Trophoblast cell (in vitro differentiated cells and primary cell): ENCODE measurements at regions not wholly inside any gene's neighbourhood (a gene's known extent, or its start where the extent isn't known, plus 50 kb on each side); places are given as distances from the start of the nearest gene placed in this dataset.

Experiments
- DNase-seq, 2 donors: peaks; one replicate each; pipeline ENCODE4 v3.0.0-alpha.2; 2016
- H2AFZ ChIP-seq: 2 replicates; pipeline ENCODE4 v1.6.1; 2013; ENCODE audit warnings: low read length, moderate library complexity, mild to moderate bottlenecking; ENCODE audit not compliant: insufficient read depth, poor library complexity
- H2AK5ac ChIP-seq: 2 replicates; pipeline ENCODE4 v1.6.1; 2013; ENCODE audit warnings: mild to moderate bottlenecking, low read length
- H2BK120ac ChIP-seq: 2 replicates; pipeline ENCODE4 v1.6.1; 2013; ENCODE audit warnings: low read length, mild to moderate bottlenecking, moderate library complexity; ENCODE audit not compliant: insufficient read depth, poor library complexity
- H2BK12ac ChIP-seq: 2 replicates; pipeline ENCODE4 v1.6.1; 2013; ENCODE audit warnings: mild to moderate bottlenecking, low read length, moderate library complexity
- H2BK5ac ChIP-seq: 2 replicates; pipeline ENCODE4 v1.6.1; 2013; ENCODE audit warnings: low read length, low read depth, moderate library complexity, mild to moderate bottlenecking; ENCODE audit not compliant: poor library complexity
- H3K14ac ChIP-seq: 2 replicates; pipeline ENCODE4 v1.6.1; 2013; ENCODE audit warnings: mild to moderate bottlenecking, low read length
- H3K18ac ChIP-seq: 2 replicates; pipeline ENCODE4 v1.6.1; 2013; ENCODE audit warnings: mild to moderate bottlenecking, low read length
- H3K23ac ChIP-seq: 2 replicates; pipeline ENCODE4 v1.6.1; 2013; ENCODE audit warnings: low read length
- H3K27ac ChIP-seq: 2 replicates; pipeline ENCODE4 v1.5.1; 2013; ENCODE audit warnings: low read depth, mild to moderate bottlenecking, inconsistent platforms, low read length, moderate library complexity
- H3K27me3 ChIP-seq: 2 replicates; pipeline ENCODE4 v1.6.1; 2013; ENCODE audit warnings: inconsistent platforms, mild to moderate bottlenecking, low read length, moderate library complexity; ENCODE audit not compliant: insufficient read depth
- H3K36me3 ChIP-seq, 2 experiments: 1 replicate in 1 of 2; 2 replicates in 1 of 2; pipeline ENCODE4 v1.6.1; 2013; ENCODE audit warnings: low read length in 2 of 2, mild to moderate bottlenecking in 2 of 2, moderate library complexity in 1 of 2; ENCODE audit not compliant: insufficient read depth in 2 of 2, control insufficient read depth in 1 of 2
- H3K4ac ChIP-seq: 2 replicates; pipeline ENCODE4 v1.6.1; 2013; ENCODE audit warnings: low read depth, mild to moderate bottlenecking, low read length, moderate library complexity
- H3K4me1 ChIP-seq, 2 experiments: 1 replicate in 1 of 2; 2 replicates in 1 of 2; pipeline ENCODE4 v1.6.1; 2013; ENCODE audit warnings: low read length in 2 of 2, mild to moderate bottlenecking in 2 of 2, moderate library complexity in 1 of 2; ENCODE audit not compliant: insufficient read depth in 2 of 2, control insufficient read depth in 1 of 2
- H3K4me2 ChIP-seq: 2 replicates; pipeline ENCODE4 v1.6.1; 2013; ENCODE audit warnings: inconsistent platforms, mild to moderate bottlenecking, low read length, moderate library complexity
- H3K4me3 ChIP-seq: 2 replicates; pipeline ENCODE4 v1.5.1; 2013; ENCODE audit warnings: mild to moderate bottlenecking, low read depth, low read length, inconsistent platforms
- H3K79me1 ChIP-seq: one replicate; pipeline ENCODE4 v1.6.1; 2013; ENCODE audit warnings: low read length
- H3K79me2 ChIP-seq: 2 replicates; pipeline ENCODE4 v1.6.1; 2013; ENCODE audit warnings: low read length, mild to moderate bottlenecking; ENCODE audit not compliant: control insufficient read depth, insufficient read depth, poor library complexity
- H3K9ac ChIP-seq: 2 replicates; pipeline ENCODE4 v1.6.1; 2013; ENCODE audit warnings: mild to moderate bottlenecking, low read length
- H3K9me3 ChIP-seq: 2 replicates; pipeline ENCODE4 v1.6.1; 2013; ENCODE audit warnings: low read depth, mild to moderate bottlenecking, control low read depth, inconsistent platforms, low read length; ENCODE audit not compliant: insufficient read depth
- H4K12ac ChIP-seq: 2 replicates; pipeline ENCODE4 v1.6.1; 2013; ENCODE audit warnings: low read depth, mild to moderate bottlenecking, low read length, moderate library complexity
- H4K8ac ChIP-seq: 2 replicates; pipeline ENCODE4 v1.6.1; 2013; ENCODE audit warnings: low read depth, mild to moderate bottlenecking, low read length, moderate library complexity
- H4K91ac ChIP-seq: one replicate; pipeline ENCODE4 v1.6.1; 2013; ENCODE audit warnings: low read depth, mild to moderate bottlenecking, low read length, moderate library complexity
- WGBS: extraction: QIAGEN DNeasy Blood & Tissue Kit; methylation state at CpG from one replicate; pipeline ENCODE4 v1.1.7; 2013; ENCODE audit warnings: missing lambda C conversion rate; ENCODE audit not compliant: insufficient read length, insufficient coverage; ENCODE audit errors: extremely low coverage; 5-methylcytosine and 5-hydroxymethylcytosine counted together

DNA sequence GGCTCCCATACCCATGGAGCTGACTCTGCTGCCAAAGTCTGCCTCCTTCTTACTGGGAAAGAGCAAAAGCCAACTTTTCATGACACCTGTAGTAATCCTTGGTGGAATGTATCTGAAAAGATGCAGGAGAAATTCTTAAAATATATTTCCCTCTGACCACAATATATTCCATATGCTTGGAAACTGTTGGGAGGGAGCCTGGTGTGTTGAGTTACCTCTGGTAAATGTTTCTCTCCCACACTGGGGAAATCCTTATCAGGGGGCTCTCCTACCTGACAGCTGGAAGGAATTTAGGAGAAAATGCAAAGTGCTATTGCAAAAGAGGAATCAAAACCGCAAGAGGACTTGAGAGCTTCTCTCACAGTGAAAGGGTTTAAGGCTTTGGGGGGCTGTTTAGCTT lies 139.4 kb downstream of the TBX5 start:
- WGBS: no CpG with 5 or more reads among the region's 1 CpG

DNA sequence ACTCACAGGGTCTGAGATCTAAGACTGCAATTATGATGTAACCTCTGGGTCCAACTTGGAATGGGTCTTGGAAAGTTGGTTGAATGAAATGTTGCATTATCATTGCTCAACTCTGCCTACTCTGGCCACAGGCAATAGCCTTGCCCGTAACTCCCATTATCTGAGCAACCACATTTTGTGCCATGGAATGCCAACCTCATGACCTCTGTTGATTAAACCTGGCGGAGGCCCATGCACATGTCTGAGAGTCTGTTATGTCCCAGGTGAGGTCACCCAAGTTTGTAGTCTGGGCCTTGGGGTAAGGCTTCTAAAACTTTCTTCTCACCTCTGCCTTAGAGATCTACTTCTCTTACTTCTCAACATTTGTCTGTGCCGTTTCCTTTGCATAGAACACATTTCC lies 140.9 kb downstream of the TBX5 start:
- H3K9ac ChIP-seq: no peak overlapping the region
- no peaks in the 10 kb centered on the region for H3K36me3 ChIP-seq
- no peak for DNase-seq
- no peaks in the 10 kb centered on the region for H3K79me2 ChIP-seq
- no peak overlapping the region for H2BK5ac ChIP-seq
- no peak overlapping the region for H4K8ac ChIP-seq
- H4K91ac ChIP-seq: no peak overlapping the region
- H3K23ac ChIP-seq: no peak overlapping the region
- H4K12ac ChIP-seq: no peak overlapping the region
- H3K27me3 ChIP-seq: no peaks in the 10 kb centered on the region
- no peak overlapping the region for H3K4me2 ChIP-seq
- H3K4ac ChIP-seq: no peak overlapping the region
- H2BK120ac ChIP-seq: no peak overlapping the region
- no peak overlapping the region for H3K27ac ChIP-seq
- no peak overlapping the region for H3K18ac ChIP-seq
- H3K9me3 ChIP-seq: no peaks in the 10 kb centered on the region
- no peak overlapping the region for H2AK5ac ChIP-seq
- H2BK12ac ChIP-seq: no peak overlapping the region
- H3K79me1 ChIP-seq: no peaks in the 10 kb centered on the region
- H2AFZ ChIP-seq: no peak overlapping the region
- no peak overlapping the region for H3K4me3 ChIP-seq
- no peaks in the 10 kb centered on the region for H3K4me1 ChIP-seq
- H3K14ac ChIP-seq: no peak overlapping the region
- no CpG with 5 or more reads among the region's 3 CpGs for WGBS

More for the DNA sequence above, 139.4 kb downstream of the TBX5 start:
- H3K14ac ChIP-seq: no peak overlapping the region
- H3K9me3 ChIP-seq: no peaks in the 10 kb centered on the region
- no peak overlapping the region for H2BK12ac ChIP-seq
- H3K36me3 ChIP-seq: no peaks in the 10 kb centered on the region
- H3K27me3 ChIP-seq: no peaks in the 10 kb centered on the region
- H3K23ac ChIP-seq: no peak overlapping the region
- H3K4ac ChIP-seq: no peak overlapping the region
- H3K4me3 ChIP-seq: no peak overlapping the region
- no peak overlapping the region for H4K12ac ChIP-seq
- no peak overlapping the region for H2AFZ ChIP-seq
- DNase-seq: no peak
- no peak overlapping the region for H3K9ac ChIP-seq
- no peak overlapping the region for H3K27ac ChIP-seq
- no peaks in the 10 kb centered on the region for H3K79me2 ChIP-seq
- H3K18ac ChIP-seq: no peak overlapping the region
- no peak overlapping the region for H2BK120ac ChIP-seq
- H2AK5ac ChIP-seq: no peak overlapping the region
- no peak overlapping the region for H4K8ac ChIP-seq
- H3K4me2 ChIP-seq: no peak overlapping the region
- no peaks in the 10 kb centered on the region for H3K79me1 ChIP-seq
- no peak overlapping the region for H2BK5ac ChIP-seq
- H3K4me1 ChIP-seq: no peaks in the 10 kb centered on the region
- H4K91ac ChIP-seq: no peak overlapping the region

DNA sequence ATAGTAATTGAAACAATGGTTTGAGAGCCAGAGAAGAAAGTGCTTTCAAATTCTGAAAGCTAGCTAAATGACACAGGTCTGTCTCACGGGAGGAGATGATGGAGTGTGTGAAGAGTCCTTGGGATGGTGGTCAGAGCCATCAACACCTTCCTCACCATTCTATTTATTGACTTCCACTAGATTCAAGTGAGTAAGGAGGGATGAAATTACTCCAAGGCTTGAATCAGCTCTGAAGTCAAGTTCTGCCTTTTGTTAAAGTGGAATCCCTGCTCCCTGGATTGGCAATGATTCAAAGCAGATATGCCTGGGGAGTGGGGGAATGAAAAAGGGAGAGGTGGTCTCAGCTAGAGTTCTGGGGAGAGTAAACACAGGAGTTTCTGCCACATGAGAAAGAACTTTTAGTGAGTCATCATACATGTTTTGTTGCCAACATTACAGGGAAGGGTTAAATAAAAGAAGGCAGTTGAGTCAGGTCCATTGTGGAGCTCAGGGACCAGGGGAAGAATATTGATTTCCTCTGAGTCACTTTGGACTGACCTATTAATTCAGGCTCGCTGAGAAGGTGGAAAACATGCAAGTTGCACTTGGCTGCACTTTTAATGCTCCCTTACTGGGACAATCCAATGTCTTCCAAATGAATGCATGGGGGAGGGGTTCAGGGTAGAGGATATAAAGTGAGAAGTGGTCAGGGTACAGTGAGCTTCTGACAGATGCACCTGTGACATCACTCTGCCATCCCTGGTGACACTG lies 142.7 kb downstream of the TBX5 start:
- H3K27ac ChIP-seq: no peak overlapping the region
- no peaks in the 10 kb centered on the region for H3K36me3 ChIP-seq
- no peaks in the 10 kb centered on the region for H3K79me1 ChIP-seq
- H3K4me1 ChIP-seq: no peaks in the 10 kb centered on the region
- no peaks in the 10 kb centered on the region for H3K79me2 ChIP-seq
- DNase-seq: no peak
- H2AFZ ChIP-seq: no peak overlapping the region
- H3K4ac ChIP-seq: no peak overlapping the region
- no CpG with 5 or more reads among the region's 2 CpGs for WGBS
- no peak overlapping the region for H3K14ac ChIP-seq
- H3K18ac ChIP-seq: no peak overlapping the region
- no peak overlapping the region for H2BK12ac ChIP-seq
- H4K12ac ChIP-seq: no peak overlapping the region
- no peak overlapping the region for H2AK5ac ChIP-seq
- no peak overlapping the region for H4K91ac ChIP-seq
- H3K4me2 ChIP-seq: no peak overlapping the region
- H3K9ac ChIP-seq: no peak overlapping the region
- no peak overlapping the region for H3K4me3 ChIP-seq
- no peak overlapping the region for H2BK5ac ChIP-seq
- no peak overlapping the region for H2BK120ac ChIP-seq
- no peak overlapping the region for H3K23ac ChIP-seq
- no peaks in the 10 kb centered on the region for H3K9me3 ChIP-seq
- H4K8ac ChIP-seq: no peak overlapping the region
- H3K27me3 ChIP-seq: no peaks in the 10 kb centered on the region

DNA sequence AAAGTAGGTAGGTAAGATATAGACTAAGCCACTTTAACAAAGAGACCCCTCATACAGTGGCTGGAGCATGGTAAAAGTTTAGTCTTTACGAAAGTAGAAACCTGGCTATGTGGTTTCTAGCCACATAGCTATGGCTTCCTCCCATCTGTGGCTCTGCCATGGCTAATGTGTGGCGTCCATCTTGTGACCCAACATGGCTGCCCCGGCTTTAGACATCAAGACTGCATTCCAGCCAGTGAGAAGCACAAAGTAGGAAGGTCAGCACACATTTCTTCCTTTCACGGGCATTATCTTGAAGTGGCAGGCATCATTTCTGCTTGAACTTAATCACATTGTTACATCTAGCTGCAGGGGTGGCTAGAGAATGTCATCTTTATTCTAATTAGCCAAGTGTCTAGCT lies 148.3 kb downstream of the TBX5 start:
- Histone ChIP-seq H3K4ac (no peak overlapping the region), H3K4me3 (no peak overlapping the region), H4K12ac (no peak overlapping the region), H3K4me2 (no peak overlapping the region), H4K91ac (no peak overlapping the region), H4K8ac (no peak overlapping the region), H2AFZ (no peak overlapping the region), H2AK5ac (no peak overlapping the region), H3K23ac (no peak overlapping the region), H3K14ac (no peak overlapping the region), H3K36me3 (no peaks in the 10 kb centered on the region), H3K79me1 (no peaks in the 10 kb centered on the region), H3K9me3 (no peaks in the 10 kb centered on the region), H3K9ac (no peak overlapping the region), H2BK120ac (no peak overlapping the region), H3K27me3 (no peaks in the 10 kb centered on the region), H3K27ac (no peak overlapping the region), H3K79me2 (no peaks in the 10 kb centered on the region), H2BK5ac (no peak overlapping the region), H3K4me1 (no peaks in the 10 kb centered on the region), H2BK12ac (no peak overlapping the region), H3K18ac (no peak overlapping the region)
- DNase-seq: no peak
- no CpG with 5 or more reads among the region's 4 CpGs for WGBS
